OCI-LY1 (cell line): ENCODE measurements at regions not wholly inside any gene's neighbourhood (a gene's known extent, or its start where the extent isn't known, plus 50 kb on each side); places are given as distances from the start of the nearest gene placed in this dataset.

Source experiments
- H2AFZ ChIP-seq: fragments of 200-600 bp; sonication (generic), shearing (Covaris generic); 2 replicates; pipeline ENCODE4 v1.6.0; 2014; ENCODE audit warnings: antibody characterized with exemption, mild to moderate bottlenecking, low read length
- H3F3A ChIP-seq: fragments of 200-600 bp; sonication (generic), shearing (Covaris generic); 2 replicates; pipeline ENCODE4 v1.6.0; 2014; ENCODE audit warnings: mild to moderate bottlenecking, antibody characterized with exemption, low read length, moderate library complexity; ENCODE audit not compliant: insufficient read depth
- H3K27ac ChIP-seq: fragments of 200-600 bp; sonication (generic); 2 replicates; pipeline ENCODE4 v1.5.1; 2014; ENCODE audit warnings: low read length, mixed run types, mild to moderate bottlenecking, low read depth; ENCODE audit not compliant: poor library complexity, severe bottlenecking
- H3K27me3 ChIP-seq: fragments of 200-600 bp; sonication (generic); 2 replicates; pipeline ENCODE4 v1.6.0; 2014; ENCODE audit warnings: antibody characterized with exemption, mild to moderate bottlenecking, low read length, moderate library complexity; ENCODE audit not compliant: insufficient read depth
- H3K36me3 ChIP-seq: fragments of 200-600 bp; sonication (generic); 2 replicates; pipeline ENCODE4 v1.6.1; 2014; ENCODE audit warnings: mild to moderate bottlenecking, antibody characterized with exemption, low read length, moderate library complexity, mixed read lengths; ENCODE audit not compliant: insufficient read depth
- H3K4me1 ChIP-seq: fragments of 200-600 bp; sonication (generic); 2 replicates; pipeline ENCODE4 v1.5.1; 2014; ENCODE audit warnings: mild to moderate bottlenecking, low read length, moderate library complexity; ENCODE audit not compliant: insufficient read depth, severe bottlenecking
- H3K4me2 ChIP-seq: fragments of 200-600 bp; sonication (generic), shearing (Covaris generic); 2 replicates; pipeline ENCODE4 v1.6.1; 2014; ENCODE audit warnings: low read length
- H3K4me3 ChIP-seq: fragments of 200-600 bp; sonication (generic); 2 replicates; pipeline ENCODE4 v1.5.1; 2014; ENCODE audit warnings: low read length, low read depth, mild to moderate bottlenecking, mixed read lengths; ENCODE audit not compliant: poor library complexity, severe bottlenecking
- H3K79me2 ChIP-seq: fragments of 200-600 bp; shearing (Covaris generic); 2 replicates; pipeline ENCODE4 v1.6.1; 2016; ENCODE audit warnings: mixed run types, low read length, mixed read lengths; ENCODE audit not compliant: insufficient read depth
- H3K9ac ChIP-seq: fragments of 200-600 bp; sonication (generic), shearing (Covaris generic); 2 replicates; pipeline ENCODE4 v1.6.1; 2014; ENCODE audit warnings: mild to moderate bottlenecking, low read length, mixed read lengths
- H3K9me2 ChIP-seq: fragments of 200-600 bp; sonication (generic), shearing (Covaris generic); 2 replicates; pipeline ENCODE4 v1.6.1; 2014; ENCODE audit warnings: low read depth, mild to moderate bottlenecking, low read length, mixed read lengths
- H3K9me3 ChIP-seq: fragments of 200-600 bp; shearing (Covaris generic); 2 replicates; pipeline ENCODE4 v1.6.1; 2014; ENCODE audit warnings: low read length, mixed read lengths
- H4K20me1 ChIP-seq: fragments of 200-600 bp; sonication (generic), shearing (Covaris generic); 2 replicates; pipeline ENCODE4 v1.6.0; 2016; ENCODE audit warnings: mild to moderate bottlenecking, low read length; ENCODE audit not compliant: insufficient read depth
- EZH2 ChIP-seq: fragments of 200-600 bp; sonication (generic), shearing (Covaris generic); IDR thresholded peaks from 2 replicates; pipeline ENCODE4 v1.8.0; 2017; ENCODE audit warnings: borderline replicate concordance, mixed run types, mild to moderate bottlenecking, antibody characterized with exemption, low read length, moderate library complexity, mixed read lengths
- TF ChIP-seq, protein P1 (sequence below): fragments of 200-600 bp; sonication (generic), shearing (Covaris generic); IDR thresholded peaks from 2 replicates; pipeline ENCODE4 v1.5.1; 2017; ENCODE audit warnings: mild to moderate bottlenecking, antibody characterized with exemption, low read length, moderate library complexity, mixed read lengths

DNA sequence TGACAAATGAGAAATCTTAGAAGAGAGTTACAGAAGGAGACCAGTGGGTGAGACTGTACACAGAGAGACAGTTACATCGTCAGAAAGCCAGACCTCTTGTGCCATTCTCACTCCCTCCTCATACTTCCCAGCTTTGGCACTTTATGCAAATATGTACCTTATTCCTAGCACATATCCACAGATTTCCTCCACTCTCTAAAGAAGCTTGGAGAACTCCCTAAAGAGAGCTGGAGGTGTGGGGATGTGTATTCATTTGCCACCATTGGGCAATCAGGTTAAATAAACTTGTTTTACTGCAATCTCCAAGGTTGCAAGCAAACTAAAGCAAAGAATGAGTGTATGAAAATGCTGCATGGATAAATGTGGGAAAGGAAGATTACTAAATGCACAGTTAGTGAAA lies 380.9 kb upstream of the PRMT6 start:
- Histone ChIP-seq H3K27ac (no peak overlapping the region), H3K4me1 (no peaks in the 10 kb centered on the region)
- TF ChIP-seq EZH2 = no peak
- TF ChIP-seq, protein P1, sequence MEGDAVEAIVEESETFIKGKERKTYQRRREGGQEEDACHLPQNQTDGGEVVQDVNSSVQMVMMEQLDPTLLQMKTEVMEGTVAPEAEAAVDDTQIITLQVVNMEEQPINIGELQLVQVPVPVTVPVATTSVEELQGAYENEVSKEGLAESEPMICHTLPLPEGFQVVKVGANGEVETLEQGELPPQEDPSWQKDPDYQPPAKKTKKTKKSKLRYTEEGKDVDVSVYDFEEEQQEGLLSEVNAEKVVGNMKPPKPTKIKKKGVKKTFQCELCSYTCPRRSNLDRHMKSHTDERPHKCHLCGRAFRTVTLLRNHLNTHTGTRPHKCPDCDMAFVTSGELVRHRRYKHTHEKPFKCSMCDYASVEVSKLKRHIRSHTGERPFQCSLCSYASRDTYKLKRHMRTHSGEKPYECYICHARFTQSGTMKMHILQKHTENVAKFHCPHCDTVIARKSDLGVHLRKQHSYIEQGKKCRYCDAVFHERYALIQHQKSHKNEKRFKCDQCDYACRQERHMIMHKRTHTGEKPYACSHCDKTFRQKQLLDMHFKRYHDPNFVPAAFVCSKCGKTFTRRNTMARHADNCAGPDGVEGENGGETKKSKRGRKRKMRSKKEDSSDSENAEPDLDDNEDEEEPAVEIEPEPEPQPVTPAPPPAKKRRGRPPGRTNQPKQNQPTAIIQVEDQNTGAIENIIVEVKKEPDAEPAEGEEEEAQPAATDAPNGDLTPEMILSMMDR = no peak

DNA sequence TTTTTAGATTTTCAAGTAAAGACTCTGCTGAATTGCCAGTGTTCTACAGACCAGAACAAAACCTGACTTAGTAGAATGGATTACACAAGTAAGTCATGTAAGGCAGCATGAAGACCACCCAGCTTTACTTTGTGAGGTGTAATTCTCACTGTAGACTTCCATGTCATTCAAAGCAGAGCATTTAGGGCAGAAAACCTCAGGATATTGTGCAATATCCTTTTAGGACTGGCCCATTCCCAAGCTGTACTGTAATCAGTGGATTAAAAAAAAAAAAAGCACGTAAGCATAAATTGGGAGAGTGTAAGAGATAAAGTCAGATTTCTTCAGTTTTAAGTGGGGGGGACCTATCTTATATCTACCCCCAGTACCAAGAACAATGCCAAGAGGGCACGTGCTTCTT lies 380.5 kb upstream of the PRMT6 start:
- Histone ChIP-seq H2AFZ (no peak overlapping the region), H3K4me3 (no peak overlapping the region), H3K27me3 (no peaks in the 10 kb centered on the region), H3F3A (no peaks in the 10 kb centered on the region), H3K9ac (no peak overlapping the region), H3K4me2 (no peak overlapping the region), H3K4me1 (no peaks in the 10 kb centered on the region), H3K27ac (no peak overlapping the region), H4K20me1 (no peaks in the 10 kb centered on the region), H3K9me2 (no peaks in the 10 kb centered on the region), H3K36me3 (no peaks in the 10 kb centered on the region), H3K9me3 (no peaks in the 10 kb centered on the region), H3K79me2 (no peaks in the 10 kb centered on the region)
- TF ChIP-seq EZH2 = no peak
- TF ChIP-seq, protein P1 = no peak

More for the DNA sequence above, 380.9 kb upstream of the PRMT6 start:
- no peak overlapping the region for H3K9ac ChIP-seq
- no peak overlapping the region for H2AFZ ChIP-seq
- H3K36me3 ChIP-seq = no peaks in the 10 kb centered on the region
- H3F3A ChIP-seq = no peaks in the 10 kb centered on the region
- no peaks in the 10 kb centered on the region for H3K9me3 ChIP-seq
- H3K4me3 ChIP-seq = no peak overlapping the region
- H3K4me2 ChIP-seq = no peak overlapping the region
- no peaks in the 10 kb centered on the region for H3K9me2 ChIP-seq
- no peaks in the 10 kb centered on the region for H3K79me2 ChIP-seq
- no peaks in the 10 kb centered on the region for H3K27me3 ChIP-seq
- no peaks in the 10 kb centered on the region for H4K20me1 ChIP-seq

- H2AFZ ChIP-seq = no peak overlapping the region
- H3K9me3 ChIP-seq = no peaks in the 10 kb centered on the region
- no peaks in the 10 kb centered on the region for H3K9me2 ChIP-seq
- TF ChIP-seq EZH2 = no peak
- TF ChIP-seq, protein P1 = no peak
- no peaks in the 10 kb centered on the region for H3K79me2 ChIP-seq
- no peaks in the 10 kb centered on the region for H3K36me3 ChIP-seq
- H3K4me3 ChIP-seq = no peak overlapping the region
- no peaks in the 10 kb centered on the region for H3K27me3 ChIP-seq
- no peak overlapping the region for H3K9ac ChIP-seq
- H3K4me1 ChIP-seq = no peaks in the 10 kb centered on the region
- H3K27ac ChIP-seq = no peak overlapping the region
- no peaks in the 10 kb centered on the region for H3F3A ChIP-seq
- no peak overlapping the region for H3K4me2 ChIP-seq
- no peaks in the 10 kb centered on the region for H4K20me1 ChIP-seq
Measured at GRCh38 chr1:106677181-106677580, 379.3 kb upstream of the PRMT6 start.
